PC-3 (cell line): ENCODE measurements at regions not wholly inside any gene's neighbourhood (a gene's known extent, or its start where the extent isn't known, plus 50 kb on each side); places are given as distances from the start of the nearest gene placed in this dataset.

Source experiments
- CTCF ChIP-seq: fragments of 300-600 bp; sonication (generic); conservative IDR thresholded peaks from 2 replicates; pipeline ENCODE4 v1.5.1; 2017; ENCODE audit warnings: antibody characterized with exemption, low read depth, mild to moderate bottlenecking, low read length
- EZH2 ChIP-seq: fragments of 300-600 bp; sonication (generic); IDR thresholded peaks from one replicate; pipeline ENCODE4 v1.6.1; 2017; ENCODE audit warnings: antibody characterized with exemption, mild to moderate bottlenecking, low read length; ENCODE audit not compliant: unreplicated experiment

DNA sequence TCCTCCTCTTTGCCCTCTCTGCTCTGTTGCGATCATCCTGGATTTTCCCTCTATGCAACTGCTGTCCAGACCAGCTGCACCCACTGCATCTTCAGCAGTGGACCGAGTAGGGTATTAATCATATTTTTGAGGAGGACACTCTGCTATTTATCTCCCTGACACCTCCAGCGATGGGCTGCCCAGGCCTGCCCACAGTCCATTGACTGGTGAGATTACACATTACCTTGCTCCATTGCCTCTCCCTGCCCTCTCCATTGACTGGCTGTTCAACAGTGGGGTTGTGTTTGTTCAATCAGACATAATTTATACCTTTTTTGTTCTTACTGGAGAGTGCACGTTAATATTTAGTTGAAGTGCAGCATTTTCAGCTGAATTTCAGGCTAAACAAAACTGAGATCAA lies 559.3 kb upstream of the ARRDC4 start:
- TF ChIP-seq CTCF (no peak), EZH2 (no peak)
